22Rv1 (cell line): ENCODE measurements at regions not wholly inside any gene's neighbourhood (a gene's known extent, or its start where the extent isn't known, plus 50 kb on each side); places are given as distances from the start of the nearest gene placed in this dataset.

ENCODE experiments used
- H3K27ac ChIP-seq: fragments of 450-650 bp; 2 replicates; pipeline ENCODE4 v1.5.1; 2017
- CTCF ChIP-seq: fragments of 450-650 bp; IDR thresholded peaks from 2 replicates; pipeline ENCODE4 v1.5.1; 2017; ENCODE audit warnings: mild to moderate bottlenecking
- ZFX ChIP-seq: fragments of 450-650 bp; IDR thresholded peaks from 2 replicates; pipeline ENCODE4 v1.6.1; 2017; ENCODE audit warnings: antibody characterized with exemption, borderline replicate concordance

GRCh38 chr11:34738237-34738636, 117.3 kb downstream of the EHF start:
- H3K27ac ChIP-seq, result no peak overlapping the region
- TF ChIP-seq CTCF (no peak), ZFX (no peak)

GRCh38 chr11:34732831-34733230, 111.9 kb downstream of the EHF start:
- no peak overlapping the region for H3K27ac ChIP-seq
- TF ChIP-seq ZFX, result no peak
- TF ChIP-seq CTCF, result peak; percentile 40

GRCh38 chr11:34731603-34732002, 110.7 kb downstream of the EHF start:
- H3K27ac ChIP-seq, result no peak overlapping the region
- TF ChIP-seq CTCF (no peak), ZFX (no peak)

GRCh38 chr11:34730544-34731295, 109.8 kb downstream of the EHF start:
- no peak overlapping the region for H3K27ac ChIP-seq
- TF ChIP-seq CTCF (no peak), ZFX (no peak)

GRCh38 chr11:34728609-34729008, 107.7 kb downstream of the EHF start:
- TF ChIP-seq ZFX (no peak), CTCF (no peak)
- H3K27ac ChIP-seq, result no peak overlapping the region

- no peak overlapping the region for H3K27ac ChIP-seq
- TF ChIP-seq ZFX (no peak), CTCF (no peak)
Measured at GRCh38 chr11:34727228-34727737, 106.4 kb downstream of the EHF start.

- TF ChIP-seq CTCF (no peak), ZFX (no peak)
Measured at GRCh38 chr11:34724973-34725372, 104.1 kb downstream of the EHF start.

More at GRCh38 chr11:34724973-34725372, 104.1 kb downstream of the EHF start:
- no peak overlapping the region for H3K27ac ChIP-seq
